ENCODE measurements at regions not wholly inside any gene's neighbourhood (a gene's known extent, or its start where the extent isn't known, plus 50 kb on each side); places are given as distances from the start of the nearest gene placed in this dataset.

DNA sequence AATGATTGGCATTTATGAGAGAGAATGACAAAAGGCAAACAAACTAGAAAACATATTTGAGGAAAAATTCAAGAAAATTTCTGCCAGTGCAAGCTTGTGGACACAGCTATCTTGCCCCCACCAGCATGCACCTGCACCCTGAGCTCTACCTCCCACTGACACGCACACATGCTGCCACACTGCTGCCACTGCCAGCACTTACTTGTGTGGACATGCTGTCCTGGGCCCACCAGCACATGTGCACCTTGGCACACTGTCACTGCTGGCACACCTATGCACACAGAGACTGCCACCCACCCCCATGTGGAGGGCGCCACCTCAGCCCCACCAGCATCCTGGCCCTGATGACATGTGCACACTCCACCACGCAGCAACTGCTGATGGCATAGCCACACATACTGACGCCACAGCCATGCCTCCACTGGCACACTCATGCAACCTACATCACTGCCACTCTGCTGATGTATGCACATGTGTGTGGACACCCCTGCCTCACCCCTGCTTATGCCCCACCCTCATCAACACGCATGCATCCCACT lies 475.0 kb downstream of the SOX5 start:
- no peak for TF ChIP-seq CTCF (IDR thresholded peaks at IDR 0.05; ENCODE audit: low read depth, low read length)
- no peak overlapping the region for H3K4me3 ChIP-seq (ENCODE audit: low read depth, low read length)
- H3K36me3 ChIP-seq, result no peaks in the 10 kb centered on the region
- peaks cover 3% of the 10 kb centered on the region for H3K9me3 ChIP-seq (ENCODE audit: severe bottlenecking)
- no peak for DNase-seq
- H3K27ac ChIP-seq, result no peak overlapping the region
- no peaks in the 10 kb centered on the region for H3K27me3 ChIP-seq (ENCODE audit: insufficient read depth, low read depth, severe bottlenecking)

Measured in WERI-Rb-1 (cell line).